Astrocyte (in vitro differentiated cells and primary cell): ENCODE measurements at regions not wholly inside any gene's neighbourhood (a gene's known extent, or its start where the extent isn't known, plus 50 kb on each side); places are given as distances from the start of the nearest gene placed in this dataset.

Source experiments
- DNase-seq: peaks from one replicate; pipeline ENCODE4 v3.0.0-alpha.2; 2010; ENCODE audit warnings: low read depth
- FAIRE-seq: peaks from 2 replicates; lab custom pipeline; 2011; peaks lifted over from hg19 to GRCh38; lab: Jason Lieb, UNC
- H2AFZ ChIP-seq: 2 replicates; pipeline ENCODE4 v1.6.0; 2012; ENCODE audit warnings: low read depth, low read length, inconsistent platforms
- H3K27ac ChIP-seq: 2 replicates; pipeline ENCODE4 v1.5.1; 2011; ENCODE audit warnings: low read depth, low read length, inconsistent platforms
- H3K27me3 ChIP-seq: 2 replicates; pipeline ENCODE4 v1.6.0; 2011; ENCODE audit warnings: low read length, inconsistent platforms; ENCODE audit not compliant: insufficient read depth
- H3K36me3 ChIP-seq: 2 replicates; pipeline ENCODE4 v1.5.1; 2011; ENCODE audit warnings: low read length, inconsistent platforms; ENCODE audit not compliant: insufficient read depth
- H3K4me1 ChIP-seq: 2 replicates; pipeline ENCODE4 v1.5.1; 2011; ENCODE audit warnings: low read length, inconsistent platforms; ENCODE audit not compliant: insufficient read depth
- H3K4me2 ChIP-seq: 2 replicates; pipeline ENCODE4 v1.6.0; 2012; ENCODE audit warnings: low read length, inconsistent platforms
- H3K4me3 ChIP-seq: 2 replicates; pipeline ENCODE4 v1.5.1; 2011; ENCODE audit warnings: low read depth, mild to moderate bottlenecking, low read length, inconsistent platforms; ENCODE audit not compliant: insufficient read depth
- H3K79me2 ChIP-seq: 2 replicates; pipeline ENCODE4 v1.6.0; 2012; ENCODE audit warnings: mild to moderate bottlenecking, low read length, inconsistent platforms; ENCODE audit not compliant: insufficient read depth
- H3K9ac ChIP-seq: 2 replicates; pipeline ENCODE4 v1.6.0; 2012; ENCODE audit warnings: mild to moderate bottlenecking, low read length, inconsistent platforms
- H3K9me3 ChIP-seq: 2 replicates; pipeline ENCODE4 v1.5.1; 2012; ENCODE audit warnings: low read depth, mild to moderate bottlenecking, low read length, inconsistent platforms; ENCODE audit not compliant: insufficient read depth
- H4K20me1 ChIP-seq: 2 replicates; pipeline ENCODE4 v1.6.0; 2012; ENCODE audit warnings: low read length, inconsistent platforms; ENCODE audit not compliant: insufficient read depth
- H3K27ac Mint-ChIP-seq: one replicate; pipeline ENCODE4 v1.8.0; 2021; ENCODE audit warnings: mild to moderate bottlenecking, mixed read lengths; ENCODE audit not compliant: unreplicated experiment
- H3K27me3 Mint-ChIP-seq: one replicate; pipeline ENCODE4 v1.8.0; 2021; ENCODE audit warnings: low read depth, mixed read lengths; ENCODE audit not compliant: unreplicated experiment
- H3K36me3 Mint-ChIP-seq: one replicate; pipeline ENCODE4 v1.8.0; 2021; ENCODE audit warnings: low read depth, mixed read lengths; ENCODE audit not compliant: unreplicated experiment
- H3K4me1 Mint-ChIP-seq: one replicate; pipeline ENCODE4 v1.8.0; 2021; ENCODE audit warnings: low read depth, mixed read lengths; ENCODE audit not compliant: unreplicated experiment
- H3K4me3 Mint-ChIP-seq: one replicate; pipeline ENCODE4 v1.8.0; 2021; ENCODE audit warnings: mild to moderate bottlenecking, moderate library complexity, mixed read lengths; ENCODE audit not compliant: unreplicated experiment
- H3K9me3 Mint-ChIP-seq: one replicate; pipeline ENCODE4 v1.8.0; 2021; ENCODE audit warnings: mild to moderate bottlenecking, mixed read lengths; ENCODE audit not compliant: unreplicated experiment
- CTCF ChIP-seq: IDR thresholded peaks from 2 replicates; pipeline ENCODE4 v1.5.1; 2011; ENCODE audit warnings: low read depth, mild to moderate bottlenecking, inconsistent platforms, low read length, moderate library complexity; ENCODE audit not compliant: insufficient read depth
- EZH2 ChIP-seq: IDR thresholded peaks from 2 replicates; pipeline ENCODE4 v1.6.1; 2012; ENCODE audit warnings: mild to moderate bottlenecking, low read length, inconsistent platforms; ENCODE audit not compliant: insufficient read depth

- no peak overlapping the region for H3K4me2 ChIP-seq
- FAIRE-seq (no peak), DNase-seq (no peak)
- H3K36me3 ChIP-seq = no peaks in the 10 kb centered on the region
- no peak overlapping the region for H3K27ac ChIP-seq
- Mint-ChIP-seq H3K27me3 (peaks cover 6% of the 10 kb centered on the region), H3K9me3 (no peaks in the 10 kb centered on the region), H3K36me3 (no peaks in the 10 kb centered on the region), H3K4me1 (no peaks in the 10 kb centered on the region), H3K4me3 (no peak overlapping the region), H3K27ac (no peak overlapping the region)
- H3K9me3 ChIP-seq = no peaks in the 10 kb centered on the region
- no peaks in the 10 kb centered on the region for H3K27me3 ChIP-seq
- no peak overlapping the region for H3K4me3 ChIP-seq
- no peak overlapping the region for H2AFZ ChIP-seq
- no peaks in the 10 kb centered on the region for H3K79me2 ChIP-seq
- TF ChIP-seq CTCF = no peak
- no peaks in the 10 kb centered on the region for H4K20me1 ChIP-seq
- peaks cover under 1% of the 10 kb centered on the region for H3K4me1 ChIP-seq
- H3K9ac ChIP-seq = no peak overlapping the region
Observed at GRCh38 chr18:22477222-22477621, 59.5 kb upstream of the CTAGE1 start.

GRCh38 chr18:22482948-22483347, 65.2 kb upstream of the CTAGE1 start:
- DNase-seq (no peak), FAIRE-seq (no peak)
- Histone ChIP-seq H3K79me2 (no peaks in the 10 kb centered on the region), H4K20me1 (no peaks in the 10 kb centered on the region), H3K36me3 (no peaks in the 10 kb centered on the region), H3K4me3 (no peak overlapping the region), H3K9me3 (no peaks in the 10 kb centered on the region), H3K27ac (no peak overlapping the region), H3K9ac (no peak overlapping the region), H3K4me1 (no peaks in the 10 kb centered on the region), H2AFZ (no peak overlapping the region), H3K4me2 (no peak overlapping the region), H3K27me3 (no peaks in the 10 kb centered on the region)
- Mint-ChIP-seq H3K27me3 (no peaks in the 10 kb centered on the region), H3K27ac (no peak overlapping the region), H3K36me3 (no peaks in the 10 kb centered on the region), H3K4me3 (no peak overlapping the region), H3K9me3 (no peaks in the 10 kb centered on the region), H3K4me1 (peaks cover 7% of the 10 kb centered on the region)
- TF ChIP-seq CTCF = no peak
- no peak for TF ChIP-seq EZH2

- no peak for TF ChIP-seq EZH2
- TF ChIP-seq CTCF = no peak
- Histone ChIP-seq H2AFZ (no peak overlapping the region), H3K27me3 (no peaks in the 10 kb centered on the region), H3K27ac (no peak overlapping the region), H3K4me3 (no peak overlapping the region), H3K4me2 (no peak overlapping the region), H4K20me1 (no peaks in the 10 kb centered on the region), H3K9ac (no peak overlapping the region), H3K9me3 (no peaks in the 10 kb centered on the region), H3K79me2 (no peaks in the 10 kb centered on the region), H3K4me1 (no peaks in the 10 kb centered on the region), H3K36me3 (no peaks in the 10 kb centered on the region)
- Mint-ChIP-seq H3K4me1 (peaks cover 7% of the 10 kb centered on the region), H3K36me3 (no peaks in the 10 kb centered on the region), H3K9me3 (no peaks in the 10 kb centered on the region), H3K27me3 (no peaks in the 10 kb centered on the region), H3K27ac (no peak overlapping the region), H3K4me3 (no peak overlapping the region)
- no peak for FAIRE-seq
- no peak for DNase-seq
Observed at GRCh38 chr18:22483407-22483806, 65.7 kb upstream of the CTAGE1 start.
